B cell (primary cell): ENCODE measurements at regions not wholly inside any gene's neighbourhood (a gene's known extent, or its start where the extent isn't known, plus 50 kb on each side); places are given as distances from the start of the nearest gene placed in this dataset.

Experiments
- ATAC-seq: fragments of 200-7000 bp; cut with Tn5 transposase; one replicate; pipeline ENCODE4 v1.10.0; 2021; ENCODE audit warnings: low read depth, mild to moderate bottlenecking, moderate number of reproducible peaks, moderate library complexity
- CTCF ChIA-PET: fragments of 350-600 bp; sonication (Branson Sonifier 250); formaldehyde crosslinking; loops from one replicate; lab custom pipeline; 2021; ENCODE audit warnings: antibody characterized with exemption, inconsistent platforms; lab: Charles Lee
- POLR2A ChIA-PET: fragments of 350-600 bp; sonication (Branson Sonifier 250); formaldehyde crosslinking; loops from one replicate; lab custom pipeline; 2021; ENCODE audit warnings: antibody characterized with exemption; lab: Charles Lee
- DNase-seq: peaks from one replicate; pipeline ENCODE4 v3.0.0; 2013
- H2AFZ ChIP-seq: 2 replicates; pipeline ENCODE4 v1.6.1; 2012; ENCODE audit warnings: mild to moderate bottlenecking, low read depth, low read length; ENCODE audit not compliant: insufficient read depth, poor library complexity, severe bottlenecking
- H3K27ac ChIP-seq, 2 donors: 1 replicate in 1 of 2; 2 replicates in 1 of 2; pipeline ENCODE4 v1.5.1; 2012 to 2013; ENCODE audit warnings: low read length in 2 of 2, mild to moderate bottlenecking in 2 of 2, moderate library complexity in 1 of 2
- H3K27me3 ChIP-seq, 4 experiments: fragments of 200-600 bp in 1 of 4; sonication (generic) in 1 of 4; replicated peaks in 1 of 4; 1 replicate in 2 of 4; 2 replicates in 2 of 4; pipeline versions ENCODE4 v1.6.1 to v1.7.0; 2013 to 2016; ENCODE audit warnings: low read length in 3 of 4, mild to moderate bottlenecking in 2 of 4, mixed read lengths in 1 of 4, moderate library complexity in 1 of 4; ENCODE audit not compliant: insufficient read depth in 4 of 4, control insufficient read depth in 3 of 4; ENCODE audit errors: control extremely low read depth in 1 of 4
- H3K36me3 ChIP-seq, 2 experiments: replicated peaks in 1 of 2; 1 replicate in 1 of 2; 2 replicates in 1 of 2; pipeline versions ENCODE4 v1.6.1 to v1.7.1; 2013; ENCODE audit warnings: low read length in 1 of 2; ENCODE audit not compliant: insufficient read depth in 2 of 2, control insufficient read depth in 1 of 2; ENCODE audit errors: control extremely low read depth in 1 of 2, extremely low read depth in 1 of 2
- H3K4me1 ChIP-seq, 2 donors: fragments of 200-600 bp in 1 of 2; sonication (generic) in 1 of 2; 1 replicate in 1 of 2; 2 replicates in 1 of 2; pipeline versions ENCODE4 v1.5.1 to v1.6.1; 2013 to 2017; ENCODE audit warnings: low read length in 2 of 2; ENCODE audit not compliant: control insufficient read depth in 2 of 2, insufficient read depth in 2 of 2
- H3K4me2 ChIP-seq: replicated peaks from 2 replicates; pipeline ENCODE3; 2012; ENCODE audit warnings: mild to moderate bottlenecking, low read depth, low read length; ENCODE audit not compliant: poor library complexity, severe bottlenecking
- H3K4me3 ChIP-seq, 5 experiments: fragments of 200-600 bp in 1 of 5; sonication (generic) in 1 of 5; 1 replicate in 3 of 5; 2 replicates in 2 of 5; pipeline versions ENCODE4 v1.5.1 to v1.7.0; 2011 to 2016; ENCODE audit warnings: low read length in 4 of 5, mild to moderate bottlenecking in 4 of 5, low read depth in 2 of 5, control low read depth in 1 of 5, moderate library complexity in 1 of 5; ENCODE audit not compliant: insufficient read depth in 1 of 5; ENCODE audit errors: control extremely low read depth in 1 of 5, extremely low read depth in 1 of 5
- H3K79me2 ChIP-seq: fragments of 200-600 bp; sonication (generic); one replicate; pipeline ENCODE4 v1.6.0; 2016; ENCODE audit warnings: low read length; ENCODE audit not compliant: control insufficient read depth, insufficient read depth
- H3K9ac ChIP-seq: fragments of 200-600 bp; sonication (generic); 2 replicates; pipeline ENCODE4 v1.6.1; 2017; ENCODE audit warnings: mild to moderate bottlenecking, low read length, moderate library complexity
- H3K9me3 ChIP-seq, 3 donors: one replicate each; pipeline versions ENCODE4 v1.6.1 to v1.7.1; 2013; ENCODE audit warnings: low read length in 2 of 3; ENCODE audit not compliant: control insufficient read depth in 2 of 3, insufficient read depth in 1 of 3; ENCODE audit errors: control extremely low read depth in 1 of 3
- H4K20me1 ChIP-seq: 2 replicates; pipeline ENCODE4 v1.6.0; 2012; ENCODE audit warnings: mild to moderate bottlenecking, low read length; ENCODE audit not compliant: insufficient read depth, control insufficient read depth, poor library complexity, severe bottlenecking
- H3K27ac Mint-ChIP-seq: one replicate; pipeline ENCODE4 v1.8.0; 2021; ENCODE audit warnings: mixed read lengths
- H3K27me3 Mint-ChIP-seq: one replicate; pipeline ENCODE4 v1.8.0; 2021; ENCODE audit warnings: mixed read lengths
- H3K4me1 Mint-ChIP-seq: one replicate; pipeline ENCODE4 v1.8.0; 2021; ENCODE audit warnings: mixed read lengths
- H3K4me3 Mint-ChIP-seq: one replicate; pipeline ENCODE4 v1.8.0; 2021; ENCODE audit warnings: mixed read lengths
- H3K9me3 Mint-ChIP-seq: one replicate; pipeline ENCODE4 v1.8.0; 2022; ENCODE audit warnings: mixed read lengths; ENCODE audit not compliant: insufficient read depth
- CTCF ChIP-seq: fragments of 200-600 bp; IDR thresholded peaks from one replicate; pipeline ENCODE4 v1.8.0; 2022; ENCODE audit warnings: antibody characterized with exemption, mild to moderate bottlenecking
- EZH2 ChIP-seq: IDR thresholded peaks from 2 replicates; pipeline ENCODE4 v1.6.1; 2012; ENCODE audit warnings: borderline replicate concordance, low read depth, mild to moderate bottlenecking, moderate library complexity, low read length; ENCODE audit not compliant: insufficient read depth, poor library complexity, severe bottlenecking
- whole genome bisulfite sequencing: methylation state at CpG from one replicate; pipeline ENCODE4 v1.1.5; 2013; ENCODE audit warnings: missing lambda C conversion rate; ENCODE audit not compliant: insufficient coverage; 5-methylcytosine and 5-hydroxymethylcytosine counted together
- intact Hi-C: fragments of 100-400 bp; cut with micrococcal nuclease; formaldehyde crosslinking; loops from one replicate; pipeline ENCODE4 v1.10.0; 2022

GRCh38 chr5:29402270-29402669 lies 1791.2 kb upstream of the CDH6 start:
- ATAC-seq, result no peak
- Histone ChIP-seq H3K27ac (no peak overlapping the region), H2AFZ (no peak overlapping the region), H3K36me3 (no peaks in the 10 kb centered on the region), H3K4me3 (no peak overlapping the region), H3K9ac (no peak overlapping the region), H3K4me1 (no peaks in the 10 kb centered on the region), H3K9me3 (peaks cover 0 to 5% (median 0%) of the 10 kb centered on the region in 3 donors), H4K20me1 (no peaks in the 10 kb centered on the region), H3K79me2 (no peaks in the 10 kb centered on the region), H3K4me2 (no peak overlapping the region), H3K27me3 (no peaks in the 10 kb centered on the region)
- no peaks in the 10 kb centered on the region for H3K4me1 Mint-ChIP-seq
- POLR2A ChIA-PET, result no interaction called here
- CTCF ChIA-PET, result no interaction called here
- no peak for DNase-seq
- peaks cover 16% of the 10 kb centered on the region for H3K9me3 Mint-ChIP-seq
- TF ChIP-seq CTCF (no peak), EZH2 (no peak)
- no peaks in the 10 kb centered on the region for H3K27me3 Mint-ChIP-seq
- H3K27ac Mint-ChIP-seq, result no peak overlapping the region
- intact Hi-C loops, result no loop called here
- no peak overlapping the region for H3K4me3 Mint-ChIP-seq

DNA sequence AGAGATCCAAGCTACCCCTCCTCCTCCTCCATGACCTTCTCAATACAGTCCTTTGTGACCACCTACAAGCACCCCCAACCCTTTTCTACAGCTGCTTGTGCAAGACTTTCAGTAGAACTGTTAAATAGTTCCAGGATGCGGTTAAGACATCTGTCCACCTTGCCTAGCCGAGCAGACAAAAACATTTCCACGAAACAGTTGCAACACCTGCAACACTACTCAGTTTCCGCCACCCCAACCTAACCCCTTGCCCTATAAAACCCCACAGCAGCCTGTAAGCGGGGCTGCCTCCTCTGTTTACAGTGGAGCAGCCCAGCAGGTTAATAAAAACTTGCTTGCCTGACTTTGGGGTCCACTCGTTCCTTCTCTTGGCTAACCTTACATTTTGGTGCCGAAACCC lies 1803.5 kb upstream of the CDH6 start:
- ChIA-PET POLR2A (no interaction called here), CTCF (no interaction called here)
- no peak overlapping the region for H3K4me2 ChIP-seq
- H3K79me2 ChIP-seq, result no peaks in the 10 kb centered on the region
- no peak overlapping the region for H3K27ac Mint-ChIP-seq
- peaks cover 0 to 22% (median 0%) of the 10 kb centered on the region in 3 donors for H3K9me3 ChIP-seq
- WGBS, result 90% methylated on average over 7 of the region's 7 CpGs
- H4K20me1 ChIP-seq, result no peaks in the 10 kb centered on the region
- H3K9me3 Mint-ChIP-seq, result peaks cover 3% of the 10 kb centered on the region
- no peak overlapping the region for H3K9ac ChIP-seq
- no peak overlapping the region for H3K4me3 Mint-ChIP-seq
- H3K27me3 ChIP-seq, result no peaks in the 10 kb centered on the region
- no peaks in the 10 kb centered on the region for H3K36me3 ChIP-seq
- DNase-seq, result no peak
- intact Hi-C loops, result no loop called here
- TF ChIP-seq CTCF (no peak), EZH2 (no peak)
- no peaks in the 10 kb centered on the region for H3K4me1 Mint-ChIP-seq
- H3K4me1 ChIP-seq, result no peaks in the 10 kb centered on the region
- no peak for ATAC-seq
- H3K27me3 Mint-ChIP-seq, result no peaks in the 10 kb centered on the region
- no peak overlapping the region for H3K4me3 ChIP-seq
- H2AFZ ChIP-seq, result no peak overlapping the region
- H3K27ac ChIP-seq, result no peak overlapping the region
